ENCODE measurements at regions not wholly inside any gene's neighbourhood (a gene's known extent, or its start where the extent isn't known, plus 50 kb on each side); places are given as distances from the start of the nearest gene placed in this dataset.

- TF ChIP-seq CTCF (IDR thresholded peaks at IDR 0.05) (no peak), POLR2A (IDR thresholded peaks at IDR 0.05) (no peak)
These were observed 327.5 kb downstream of the CAAP1 start for GRCh38 chr9:26565118-26565517.
